ENCODE measurements at regions not wholly inside any gene's neighbourhood (a gene's known extent, or its start where the extent isn't known, plus 50 kb on each side); places are given as distances from the start of the nearest gene placed in this dataset.

- TF ChIP-seq NFIC (IDR thresholded peaks at IDR 0.05), result no peak
- TF ChIP-seq TAF1 (IDR thresholded peaks at IDR 0.05; ENCODE audit: low read depth), result no peak
- TF ChIP-seq ZBTB7A (IDR thresholded peaks at IDR 0.05; ENCODE audit: low read depth), result no peak
- TF ChIP-seq MAX (IDR thresholded peaks at IDR 0.05), result no peak
- TF ChIP-seq REST (IDR thresholded peaks at IDR 0.05; ENCODE audit: low read depth), result no peak
- no peak for TF ChIP-seq EP300 (IDR thresholded peaks at IDR 0.05; ENCODE audit: borderline replicate concordance)
- no peak for TF ChIP-seq EGR1 (IDR thresholded peaks at IDR 0.05)
- TF ChIP-seq CEBPB (IDR thresholded peaks at IDR 0.05), result no peak
- no peak for TF ChIP-seq TEAD4 (IDR thresholded peaks at IDR 0.05)
- TF ChIP-seq FOXM1 (IDR thresholded peaks at IDR 0.05; ENCODE audit: borderline replicate concordance, low read depth), result no peak
- TF ChIP-seq RAD21 (IDR thresholded peaks at IDR 0.05; ENCODE audit: low read depth), result no peak
- no peak for TF ChIP-seq CREB1 (IDR thresholded peaks at IDR 0.05; ENCODE audit: low read depth)
- TF ChIP-seq TCF12 (IDR thresholded peaks at IDR 0.05; ENCODE audit: low read depth), result no peak
- no peak for TF ChIP-seq YY1 (IDR thresholded peaks at IDR 0.05; ENCODE audit: low read depth)
- TF ChIP-seq USF1 (IDR thresholded peaks at IDR 0.05), result no peak
Observed at GRCh38 chr17:77597418-77598240, 360.9 kb upstream of the TNRC6C start.

- TF ChIP-seq FOXM1 (IDR thresholded peaks at IDR 0.05; ENCODE audit: borderline replicate concordance, low read depth), result no peak
- TF ChIP-seq RAD21 (IDR thresholded peaks at IDR 0.05; ENCODE audit: low read depth), result no peak
- TF ChIP-seq TCF12 (IDR thresholded peaks at IDR 0.05; ENCODE audit: low read depth), result no peak
- no peak for TF ChIP-seq CEBPB (IDR thresholded peaks at IDR 0.05)
- TF ChIP-seq TAF1 (IDR thresholded peaks at IDR 0.05; ENCODE audit: low read depth), result no peak
- TF ChIP-seq CREB1 (IDR thresholded peaks at IDR 0.05; ENCODE audit: low read depth), result no peak
- no peak for TF ChIP-seq USF1 (IDR thresholded peaks at IDR 0.05)
- no peak for TF ChIP-seq YY1 (IDR thresholded peaks at IDR 0.05; ENCODE audit: low read depth)
- TF ChIP-seq MAX (IDR thresholded peaks at IDR 0.05), result no peak
- TF ChIP-seq REST (IDR thresholded peaks at IDR 0.05; ENCODE audit: low read depth), result no peak
- TF ChIP-seq NFIC (IDR thresholded peaks at IDR 0.05), result no peak
- no peak for TF ChIP-seq ZBTB7A (IDR thresholded peaks at IDR 0.05; ENCODE audit: low read depth)
- no peak for TF ChIP-seq EP300 (IDR thresholded peaks at IDR 0.05; ENCODE audit: borderline replicate concordance)
- TF ChIP-seq TEAD4 (IDR thresholded peaks at IDR 0.05), result no peak
- TF ChIP-seq EGR1 (IDR thresholded peaks at IDR 0.05), result no peak
Observed at GRCh38 chr17:77598241-77598620, 360.3 kb upstream of the TNRC6C start.

GRCh38 chr17:77599699-77600098 is 358.8 kb upstream of the TNRC6C start:
- TF ChIP-seq USF1 (IDR thresholded peaks at IDR 0.05), result no peak
- no peak for TF ChIP-seq CREB1 (IDR thresholded peaks at IDR 0.05; ENCODE audit: low read depth)
- TF ChIP-seq YY1 (IDR thresholded peaks at IDR 0.05; ENCODE audit: low read depth), result no peak
- TF ChIP-seq TAF1 (IDR thresholded peaks at IDR 0.05; ENCODE audit: low read depth), result no peak

GRCh38 chr17:77600346-77600745 is 358.2 kb upstream of the TNRC6C start:
- TF ChIP-seq MAX (IDR thresholded peaks at IDR 0.05), result no peak
- no peak for TF ChIP-seq CREB1 (IDR thresholded peaks at IDR 0.05; ENCODE audit: low read depth)
- no peak for TF ChIP-seq NFIC (IDR thresholded peaks at IDR 0.05)
- TF ChIP-seq USF1 (IDR thresholded peaks at IDR 0.05), result no peak

All from Ishikawa (cell line).